ENCODE measurements at regions not wholly inside any gene's neighbourhood (a gene's known extent, or its start where the extent isn't known, plus 50 kb on each side); places are given as distances from the start of the nearest gene placed in this dataset.
"Not testable (repeated sequence)": the region's sequence is repeated elsewhere in the genome, so short reads cannot be mapped to it uniquely, and the experiment has no call there.

- H3K4me2 ChIP-seq, result no peak overlapping the region
- no peak for TF ChIP-seq CTCF (conservative IDR thresholded peaks at IDR 0.05; ENCODE audit: low read depth, low read length)
- no peak overlapping the region for H3K4me3 ChIP-seq (IDR thresholded peaks at IDR 0.05; ENCODE audit: insufficient read depth, low read depth, low read length)
- no peaks in the 10 kb centered on the region for H3K79me2 ChIP-seq (ENCODE audit: insufficient read depth, low read depth)
- no peaks in the 10 kb centered on the region for H3K36me3 ChIP-seq (ENCODE audit: insufficient read depth)
- H3K4me1 ChIP-seq (ENCODE audit: low read depth, poor library complexity, severe bottlenecking), result no peaks in the 10 kb centered on the region
- H2AFZ ChIP-seq (ENCODE audit: low read depth), result no peak overlapping the region
- no peaks in the 10 kb centered on the region for H4K20me1 ChIP-seq (ENCODE audit: insufficient read depth)
- no peaks in the 10 kb centered on the region for H3K27me3 ChIP-seq (ENCODE audit: insufficient read depth, low read depth)
- no peak overlapping the region for H3K27ac ChIP-seq
- no peak overlapping the region for H3K9ac ChIP-seq
Observed at GRCh38 chr11:91075032-91075695, 852.3 kb upstream of the CHORDC1 start.

DNA sequence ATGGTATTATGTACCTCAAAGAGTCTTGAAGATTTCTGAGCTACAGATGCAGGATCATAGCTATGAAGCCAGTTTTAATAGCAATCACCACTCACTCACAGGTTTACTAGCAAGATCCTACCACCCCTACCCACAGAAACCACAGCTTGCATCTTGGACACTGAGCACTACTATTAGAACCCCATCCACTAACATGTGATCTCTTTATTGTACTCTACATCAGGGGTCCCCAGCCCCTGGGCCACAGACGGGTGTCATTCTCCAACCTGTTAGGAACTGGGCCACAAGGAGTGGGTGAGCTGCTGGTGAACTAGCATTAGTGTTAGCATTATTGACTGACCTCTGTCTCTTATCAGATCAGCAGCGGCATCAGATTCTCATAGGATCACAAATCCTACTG lies 844.8 kb upstream of the CHORDC1 start:
- no peak overlapping the region for H2AFZ ChIP-seq (ENCODE audit: low read depth)
- H3K4me1 ChIP-seq (ENCODE audit: low read depth, poor library complexity, severe bottlenecking), result no peaks in the 10 kb centered on the region
- H3K79me2 ChIP-seq (ENCODE audit: insufficient read depth, low read depth), result no peaks in the 10 kb centered on the region
- H3K27ac ChIP-seq, result no peak overlapping the region
- no peaks in the 10 kb centered on the region for H3K36me3 ChIP-seq (ENCODE audit: insufficient read depth)
- H3K9ac ChIP-seq, result no peak overlapping the region
- no peak overlapping the region for H3K4me2 ChIP-seq
- no peaks in the 10 kb centered on the region for H3K27me3 ChIP-seq (ENCODE audit: insufficient read depth, low read depth)
- H3K4me3 ChIP-seq (IDR thresholded peaks at IDR 0.05; ENCODE audit: insufficient read depth, low read depth, low read length), result no peak overlapping the region
- no peak for TF ChIP-seq CTCF (conservative IDR thresholded peaks at IDR 0.05; ENCODE audit: low read depth, low read length)
- H4K20me1 ChIP-seq (ENCODE audit: insufficient read depth), result no peaks in the 10 kb centered on the region

GRCh38 chr11:91066456-91067047 lies 843.7 kb upstream of the CHORDC1 start:
- no peaks in the 10 kb centered on the region for H3K36me3 ChIP-seq (ENCODE audit: insufficient read depth)

GRCh38 chr11:91063399-91063798 lies 840.5 kb upstream of the CHORDC1 start:
- not testable (repeated sequence) for H3K79me2 ChIP-seq (ENCODE audit: insufficient read depth, low read depth); H3K27me3 ChIP-seq (ENCODE audit: insufficient read depth, low read depth); H4K20me1 ChIP-seq (ENCODE audit: insufficient read depth); H3K4me2 ChIP-seq; H3K4me1 ChIP-seq (ENCODE audit: low read depth, poor library complexity, severe bottlenecking); H2AFZ ChIP-seq (ENCODE audit: low read depth); H3K9ac ChIP-seq; H3K4me3 ChIP-seq (IDR thresholded peaks at IDR 0.05; ENCODE audit: insufficient read depth, low read depth, low read length); H3K27ac ChIP-seq; H3K36me3 ChIP-seq (ENCODE audit: insufficient read depth)

More at GRCh38 chr11:91066456-91067047, 843.7 kb upstream of the CHORDC1 start:
- Histone ChIP-seq H4K20me1 (ENCODE audit: insufficient read depth) (no peaks in the 10 kb centered on the region), H3K4me1 (ENCODE audit: low read depth, poor library complexity, severe bottlenecking) (no peaks in the 10 kb centered on the region), H3K27ac (no peak overlapping the region), H3K27me3 (ENCODE audit: insufficient read depth, low read depth) (no peaks in the 10 kb centered on the region), H3K4me3 (IDR thresholded peaks at IDR 0.05; ENCODE audit: insufficient read depth, low read depth, low read length) (no peak overlapping the region), H2AFZ (ENCODE audit: low read depth) (no peak overlapping the region), H3K4me2 (no peak overlapping the region), H3K9ac (no peak overlapping the region), H3K79me2 (ENCODE audit: insufficient read depth, low read depth) (no peaks in the 10 kb centered on the region)
- no peak for TF ChIP-seq CTCF (conservative IDR thresholded peaks at IDR 0.05; ENCODE audit: low read depth, low read length)

GRCh38 chr11:91047882-91048281 lies 825.0 kb upstream of the CHORDC1 start:
- H3K4me3 ChIP-seq (IDR thresholded peaks at IDR 0.05; ENCODE audit: insufficient read depth, low read depth, low read length), result no peak overlapping the region
- H3K9ac ChIP-seq, result no peak overlapping the region
- no peak overlapping the region for H2AFZ ChIP-seq (ENCODE audit: low read depth)
- H3K4me2 ChIP-seq, result no peak overlapping the region
- no peaks in the 10 kb centered on the region for H4K20me1 ChIP-seq (ENCODE audit: insufficient read depth)
- no peak for TF ChIP-seq CTCF (conservative IDR thresholded peaks at IDR 0.05; ENCODE audit: low read depth, low read length)
- H3K27me3 ChIP-seq (ENCODE audit: insufficient read depth, low read depth), result no peaks in the 10 kb centered on the region
- no peaks in the 10 kb centered on the region for H3K36me3 ChIP-seq (ENCODE audit: insufficient read depth)
- H3K79me2 ChIP-seq (ENCODE audit: insufficient read depth, low read depth), result no peaks in the 10 kb centered on the region
- H3K4me1 ChIP-seq (ENCODE audit: low read depth, poor library complexity, severe bottlenecking), result no peaks in the 10 kb centered on the region
- H3K27ac ChIP-seq, result no peak overlapping the region
